NCI-H2196 (cell line): ENCODE measurements at regions not wholly inside any gene's neighbourhood (a gene's known extent, or its start where the extent isn't known, plus 50 kb on each side); places are given as distances from the start of the nearest gene placed in this dataset.

ENCODE experiments used
- DNase-seq: peaks from one replicate; lab custom pipeline; 2025; ENCODE audit not compliant: unreplicated experiment; lab: John Stamatoyannopoulos, UW

DNA sequence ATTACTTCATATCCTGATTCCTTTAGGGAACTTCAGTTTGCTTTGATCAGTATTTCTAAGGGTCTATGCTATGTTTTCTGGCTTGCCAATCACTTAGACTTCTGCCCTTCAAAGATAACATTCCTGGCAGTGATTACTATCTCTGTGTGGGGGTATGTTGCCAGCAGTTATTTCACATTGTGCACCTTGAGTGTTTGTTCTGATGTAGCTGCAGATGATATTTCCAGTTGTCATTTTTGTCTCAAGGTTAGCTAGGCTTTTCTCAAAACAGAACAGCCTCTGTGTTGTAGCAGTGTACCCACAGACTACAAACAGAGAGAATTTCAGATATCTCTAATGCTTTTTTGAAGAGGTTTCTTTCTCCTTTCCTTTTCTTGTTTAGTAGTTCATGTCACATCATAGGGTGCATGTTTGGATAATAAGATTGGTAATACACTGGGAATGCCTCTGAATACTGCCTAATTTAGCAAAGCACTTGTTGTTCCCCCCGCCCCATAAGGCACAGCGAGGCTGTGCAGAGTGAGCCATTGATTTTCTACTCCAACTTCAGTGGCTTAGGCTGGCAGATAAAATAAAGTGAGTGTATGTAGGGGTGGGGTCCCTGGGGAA, 134.7 kb upstream of the AGR3 start:
- no peak for DNase-seq

DNA sequence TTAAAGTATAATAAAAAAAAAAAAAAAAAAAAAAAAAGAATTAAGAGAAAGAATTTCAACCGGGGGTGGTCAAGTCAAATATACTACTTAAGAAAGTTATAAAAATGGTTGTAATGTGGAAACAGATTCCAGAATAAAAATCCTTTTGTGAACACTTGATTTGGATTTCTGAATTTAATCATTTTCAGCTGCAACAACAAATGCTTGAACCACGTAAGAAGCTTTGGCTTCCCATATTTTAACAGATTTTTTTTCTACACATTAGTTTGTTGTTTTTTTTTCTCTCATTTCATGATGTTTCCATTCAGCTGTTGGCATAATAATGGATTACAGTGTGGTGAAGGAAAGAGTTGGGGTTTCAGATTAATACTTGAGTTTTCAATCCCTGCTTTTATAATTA, 137.3 kb upstream of the AGR3 start:
- no peak for DNase-seq

DNA sequence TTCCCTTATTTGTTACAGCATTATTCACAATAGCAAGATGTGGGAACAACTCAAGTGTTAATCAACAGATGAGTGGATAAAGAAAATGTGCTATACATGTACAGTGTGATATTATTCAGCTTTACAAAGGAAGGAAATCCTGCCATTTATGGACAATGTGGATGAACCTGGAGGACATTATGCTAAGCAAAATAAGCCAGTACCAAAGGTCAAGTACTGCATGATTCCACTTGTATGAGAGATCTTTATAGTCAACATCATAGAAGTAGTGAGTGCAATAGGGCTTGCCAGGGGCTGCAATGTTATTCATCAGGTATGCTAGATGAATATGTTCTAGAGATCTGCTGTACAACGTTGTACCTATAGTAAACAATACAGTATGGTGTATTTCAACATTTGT, 138.5 kb upstream of the AGR3 start:
- no peak for DNase-seq

DNA sequence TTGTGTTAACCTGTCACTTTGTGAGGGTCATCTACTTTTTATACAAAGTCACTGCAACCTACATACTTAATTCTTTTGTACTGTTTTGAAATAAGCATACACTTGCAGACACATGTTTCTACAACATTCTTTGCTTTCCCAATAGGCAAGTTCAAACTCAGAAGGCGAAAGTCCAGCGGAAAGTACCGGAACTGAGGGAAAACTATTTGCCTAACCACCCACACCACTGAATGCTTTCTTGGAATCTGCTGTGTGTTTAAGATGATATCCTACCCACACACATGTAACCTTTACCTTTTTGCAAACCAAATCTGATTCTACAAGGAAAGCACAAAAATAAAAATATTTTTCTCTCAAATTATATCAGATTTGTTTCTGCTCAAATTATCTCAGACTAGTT, 139.4 kb upstream of the AGR3 start:
- no peak for DNase-seq

DNA sequence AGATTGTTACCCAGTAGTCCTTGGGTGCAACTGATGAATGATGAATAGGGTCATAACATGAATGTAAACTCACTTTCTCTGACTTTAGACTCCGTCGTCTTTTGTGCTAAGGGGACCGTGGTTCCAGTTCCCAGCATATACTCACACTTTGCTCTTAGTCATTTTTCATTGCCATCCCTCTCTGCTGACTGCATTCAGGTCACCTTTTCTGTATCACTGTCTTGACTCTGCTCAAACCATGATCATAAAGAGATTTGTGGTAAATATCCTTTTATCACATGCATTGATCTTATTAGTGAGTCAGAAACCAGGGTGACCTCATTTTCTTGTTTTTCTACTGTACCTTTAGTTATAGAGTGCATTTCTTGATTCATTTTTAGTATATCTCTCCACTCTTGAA, 141.1 kb upstream of the AGR3 start:
- no peak for DNase-seq

DNA sequence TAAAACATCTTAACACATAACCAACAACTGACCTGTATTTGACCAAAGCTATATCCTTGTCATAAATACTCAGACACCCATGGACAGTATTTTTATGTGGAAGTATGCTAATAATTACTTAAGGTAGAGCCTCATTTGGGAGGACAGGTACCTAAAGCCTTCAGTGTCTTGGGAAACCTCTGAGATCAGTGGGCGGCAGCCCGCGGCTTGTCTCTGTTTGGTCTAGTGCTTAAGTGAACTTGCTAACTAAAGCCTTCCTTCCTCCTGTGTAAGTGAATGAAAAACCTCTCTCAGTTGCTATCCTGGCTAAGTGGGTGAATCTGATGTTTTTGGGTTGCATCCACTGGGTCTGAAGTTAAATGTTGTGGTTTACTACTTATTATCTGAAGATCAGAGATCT, 144.5 kb upstream of the AGR3 start:
- no peak for DNase-seq

DNA sequence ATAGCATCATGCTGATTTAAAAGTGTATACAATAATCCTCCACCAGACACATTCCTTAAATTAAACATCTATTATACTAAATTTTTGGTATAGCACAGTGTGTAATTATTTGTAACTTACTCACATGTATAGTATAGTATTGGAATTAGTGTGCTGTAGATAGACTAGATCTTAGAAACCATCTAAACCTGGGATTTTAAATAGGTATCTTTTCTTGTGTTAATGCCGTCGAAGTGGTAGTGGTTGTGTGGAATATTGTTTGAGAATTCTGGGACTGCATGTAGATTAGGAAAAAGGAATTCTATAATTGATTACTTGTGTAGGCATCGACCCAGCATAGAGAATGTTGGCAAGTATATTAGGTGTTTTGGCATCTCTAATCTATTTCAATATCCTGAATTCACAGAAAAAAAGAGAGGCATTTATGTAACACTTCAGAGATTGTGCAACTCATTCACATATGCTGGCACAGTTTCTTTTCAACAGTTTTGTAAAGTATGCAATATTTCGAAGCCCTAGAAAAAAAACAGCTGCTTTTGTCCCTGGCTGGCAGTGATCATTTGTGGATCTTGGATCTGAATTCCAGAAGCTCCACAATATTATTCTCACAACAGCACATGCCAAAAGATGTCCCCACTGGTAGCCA, 145.5 kb upstream of the AGR3 start:
- DNase-seq = no peak

DNA sequence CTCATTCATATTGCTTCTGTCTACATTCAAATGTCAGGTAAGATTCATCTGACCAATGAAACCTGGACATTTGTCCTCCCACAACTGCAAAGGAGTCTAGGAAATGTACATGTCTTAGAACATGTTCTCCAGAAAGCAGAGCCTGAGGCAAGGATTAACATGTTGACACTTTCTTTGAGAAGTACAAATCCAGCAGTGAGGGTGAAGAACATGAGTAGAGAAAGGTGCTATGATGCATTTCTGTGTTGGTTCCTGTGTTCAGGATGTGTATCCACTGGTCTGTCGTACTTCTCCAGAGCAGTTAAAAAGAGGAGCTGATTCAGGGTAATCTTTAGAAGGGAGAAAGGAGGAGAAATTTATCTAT, 146.0 kb upstream of the AGR3 start:
- no peak for DNase-seq

DNA sequence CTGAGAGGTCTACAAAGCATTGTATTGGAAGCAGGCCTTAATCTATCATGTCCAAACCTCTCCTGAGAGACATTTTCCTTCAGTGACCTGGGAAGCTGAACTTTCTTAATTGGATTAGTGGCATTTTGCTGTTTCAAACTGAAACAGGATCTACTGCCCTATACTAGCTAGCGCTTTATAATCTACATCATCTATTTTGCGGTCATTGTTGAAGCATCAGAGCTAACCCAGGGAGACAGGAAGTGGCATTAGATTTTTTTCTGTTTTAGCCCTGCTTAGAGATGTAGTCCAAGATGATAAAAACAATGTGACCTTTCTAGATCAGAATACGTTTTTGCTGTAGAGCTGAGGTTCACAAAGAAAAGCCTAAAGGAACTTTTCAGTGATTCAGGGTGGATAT, 147.4 kb upstream of the AGR3 start:
- DNase-seq = no peak

DNA sequence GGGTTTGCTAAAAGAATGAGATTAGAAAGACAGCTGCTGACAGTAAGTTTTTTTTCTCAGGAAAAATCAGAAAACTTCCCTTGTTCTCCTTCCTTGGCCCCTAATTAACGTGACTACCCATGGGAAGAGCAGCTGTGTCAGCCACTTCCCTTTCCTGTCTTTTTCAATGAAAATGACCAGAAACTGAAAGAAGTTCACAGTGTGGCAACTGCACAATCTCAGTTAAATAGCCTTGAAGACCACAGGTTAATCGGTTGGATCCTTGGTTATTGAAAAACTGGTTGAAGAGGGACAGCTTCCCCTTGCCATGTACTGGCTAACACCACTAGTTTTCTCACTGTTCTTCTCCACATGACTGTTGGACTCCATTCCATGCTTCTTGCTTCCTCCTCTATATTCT, 148.8 kb upstream of the AGR3 start:
- DNase-seq = no peak

DNA sequence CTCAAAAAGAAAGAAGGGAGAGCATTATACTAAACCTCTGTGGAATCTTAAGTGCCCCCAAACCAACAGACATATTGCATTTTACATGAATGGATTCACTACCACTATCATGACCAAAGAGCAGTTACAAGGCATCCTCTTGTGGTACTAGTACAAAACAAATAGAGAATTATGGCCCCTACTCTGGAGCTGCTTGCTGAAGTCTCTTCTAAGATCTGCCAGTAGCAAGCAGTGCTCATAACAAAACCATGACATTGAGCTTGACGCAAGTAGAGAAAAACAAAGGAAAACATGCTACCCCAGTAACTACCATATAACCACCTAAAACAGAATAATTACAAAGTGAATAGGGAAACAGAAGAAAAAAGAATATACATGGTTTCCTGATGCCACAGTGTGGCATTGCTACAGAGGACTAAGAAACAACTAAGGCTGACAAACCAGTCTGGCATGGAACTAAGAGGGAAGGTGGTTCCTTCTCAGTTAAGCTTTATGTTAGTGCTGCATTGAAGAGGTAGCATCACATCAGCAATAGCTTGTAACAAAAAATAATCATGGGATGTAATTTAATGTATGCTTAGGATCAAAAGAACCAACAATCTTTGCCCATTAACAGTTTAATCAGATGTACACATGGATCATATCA, 150.2 kb upstream of the AGR3 start:
- DNase-seq = no peak

DNA sequence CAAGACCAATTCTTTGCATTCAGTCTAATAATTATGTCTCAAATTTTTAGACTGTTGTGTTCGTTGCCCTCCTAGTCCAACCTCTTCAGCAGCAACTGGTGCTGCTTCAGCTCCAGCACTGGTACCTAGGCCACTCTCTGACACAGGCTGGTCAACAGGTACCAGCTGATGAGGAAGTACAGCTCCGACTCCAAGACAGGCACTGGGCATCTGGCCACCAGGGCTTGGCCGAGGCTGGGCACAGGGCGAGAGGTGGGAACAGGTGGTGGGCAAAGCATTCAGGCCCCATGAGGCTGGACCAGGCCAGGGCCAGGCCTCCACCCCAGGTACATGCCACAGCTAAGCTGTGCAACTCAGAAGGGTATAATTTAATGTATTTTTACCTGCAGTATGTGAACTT, 151.5 kb upstream of the AGR3 start:
- no peak for DNase-seq

DNA sequence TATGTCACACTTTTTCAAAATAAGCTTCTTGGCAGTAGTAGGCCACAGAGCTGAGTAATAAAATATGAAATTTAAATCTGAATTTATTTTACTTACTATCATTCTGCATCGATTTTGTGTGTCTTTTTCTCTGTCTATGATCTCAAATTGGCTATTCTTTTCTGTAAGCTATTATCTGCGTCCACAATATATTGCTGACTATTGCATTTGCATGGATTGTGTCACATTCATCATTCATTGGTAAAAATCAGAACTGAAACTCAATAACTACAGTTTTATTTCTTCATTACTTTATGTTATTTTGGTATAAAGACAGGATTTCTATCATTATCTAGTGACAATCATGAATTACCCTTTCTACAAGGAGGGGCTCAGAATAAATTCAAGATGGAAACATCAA, 154.8 kb upstream of the AGR3 start:
- no peak for DNase-seq

DNA sequence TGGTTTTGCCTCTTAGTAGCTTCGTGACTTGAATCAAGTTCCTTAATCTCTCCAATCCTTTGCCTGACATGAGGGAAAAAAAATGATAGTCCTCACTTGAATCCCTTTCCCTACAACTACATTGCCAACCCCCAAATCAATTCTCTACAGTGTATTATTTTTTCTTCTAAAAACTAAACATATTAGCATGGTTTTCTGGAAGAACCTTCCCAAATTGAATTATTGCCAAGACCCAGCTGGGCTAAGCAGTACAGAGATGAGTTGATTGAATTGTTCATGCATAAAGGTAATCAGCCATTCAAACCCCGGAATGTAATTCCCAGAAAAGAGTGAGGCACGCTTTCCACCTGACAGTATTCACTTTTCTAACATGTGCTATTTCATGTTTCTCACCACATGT, 155.6 kb upstream of the AGR3 start:
- DNase-seq = no peak

DNA sequence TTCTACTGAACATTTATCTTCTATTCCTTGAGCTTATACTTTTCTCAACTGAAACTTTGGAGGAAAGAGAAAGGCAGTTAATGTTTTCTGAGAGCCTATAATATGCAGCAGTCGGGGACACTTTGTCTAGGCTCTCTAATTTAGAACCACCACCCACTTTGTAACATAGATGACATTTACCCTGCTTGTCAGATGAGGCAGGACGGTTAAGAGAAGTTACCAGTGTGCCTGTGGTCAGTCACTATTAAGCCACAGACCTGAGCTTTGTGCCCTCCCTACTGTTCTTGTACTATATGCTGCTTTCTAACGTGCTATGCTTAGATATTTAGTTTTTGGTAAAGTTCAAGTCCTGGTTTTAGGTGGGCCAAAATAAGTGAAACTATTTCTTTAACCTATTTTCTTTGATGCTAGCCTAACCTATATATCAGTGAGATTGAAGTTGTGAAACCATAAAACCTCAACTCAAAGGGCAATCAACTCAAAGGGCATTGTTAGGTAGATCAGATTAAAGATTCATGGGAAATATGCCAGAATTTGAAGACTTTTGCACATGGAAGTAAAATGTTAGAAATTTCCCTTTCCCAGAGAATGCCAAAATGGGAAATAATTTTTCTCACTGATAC, 156.5 kb upstream of the AGR3 start:
- no peak for DNase-seq

DNA sequence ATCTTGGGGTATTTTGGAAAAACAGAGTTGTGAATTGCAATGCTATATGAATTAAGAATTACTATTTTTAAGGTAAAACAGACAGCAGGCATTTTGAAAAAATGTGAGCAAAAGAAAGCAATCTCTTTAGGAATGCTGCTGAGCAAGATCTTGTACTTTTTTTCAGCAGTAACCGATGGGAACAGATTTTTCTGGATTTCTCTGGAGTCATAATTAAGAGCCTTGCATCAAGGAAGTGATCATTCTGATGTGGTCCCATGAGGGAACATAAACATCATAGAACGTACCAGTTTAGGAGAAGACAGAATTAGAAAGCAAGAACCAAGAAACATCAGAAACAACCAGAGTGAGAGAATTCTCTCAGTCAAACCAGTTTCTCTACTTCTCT, 157.0 kb upstream of the AGR3 start:
- DNase-seq = no peak

DNA sequence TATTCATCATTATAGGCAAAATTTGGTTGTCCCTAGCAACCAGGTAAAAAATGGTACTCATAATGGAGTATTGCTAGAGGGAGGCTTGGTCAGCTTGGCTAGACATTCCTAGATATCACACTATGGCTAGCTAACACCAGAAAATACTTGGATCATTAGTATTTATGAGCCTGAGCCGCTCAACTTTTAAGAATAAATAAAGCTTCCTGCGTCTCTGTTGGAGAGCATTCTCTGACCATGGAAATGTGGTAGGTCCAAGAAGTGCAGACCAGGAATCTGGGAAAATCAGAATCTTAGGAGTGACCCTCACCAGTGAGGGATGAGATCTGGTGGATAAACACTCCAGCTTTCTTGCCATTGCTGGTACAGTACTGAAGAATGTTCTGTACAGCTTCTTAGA, 157.6 kb upstream of the AGR3 start:
- DNase-seq = no peak

DNA sequence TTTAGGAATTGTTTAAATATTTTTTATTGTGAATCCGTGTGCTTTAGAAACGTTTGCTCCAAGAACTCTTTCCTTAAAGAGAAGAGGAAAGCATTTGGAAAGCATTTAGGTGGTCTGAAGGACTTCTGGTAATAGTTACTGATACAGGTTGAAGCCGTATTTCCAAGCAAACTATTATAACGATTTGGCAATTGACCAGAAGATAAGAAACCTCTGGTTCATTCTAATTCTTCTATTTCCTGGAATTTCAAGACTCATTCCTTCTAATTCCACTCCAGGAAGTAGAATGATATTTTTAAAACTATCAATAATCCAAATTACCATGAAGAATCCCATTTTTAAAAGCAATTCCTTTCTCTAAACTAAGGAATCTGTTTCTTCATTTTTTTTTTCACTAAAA, 158.9 kb upstream of the AGR3 start:
- DNase-seq = no peak

DNA sequence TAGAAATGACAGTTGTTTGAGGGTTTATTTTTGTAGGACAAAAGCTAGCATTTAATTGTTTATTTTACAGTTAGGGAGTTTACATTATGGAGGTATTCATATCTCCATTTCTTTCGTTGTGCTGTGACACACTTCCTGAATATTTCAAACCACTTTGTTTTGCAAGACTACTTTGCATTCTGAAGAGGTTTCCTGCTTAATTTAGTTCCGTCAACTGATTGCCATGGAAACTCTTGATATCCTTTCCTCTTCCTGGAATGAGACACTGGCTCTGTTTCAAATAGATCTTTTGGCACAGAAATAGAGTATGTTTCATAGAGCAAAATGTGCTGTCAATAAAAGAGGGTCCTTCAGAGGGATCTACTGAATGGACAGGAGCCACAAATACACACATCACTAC, 159.5 kb upstream of the AGR3 start:
- no peak for DNase-seq

DNA sequence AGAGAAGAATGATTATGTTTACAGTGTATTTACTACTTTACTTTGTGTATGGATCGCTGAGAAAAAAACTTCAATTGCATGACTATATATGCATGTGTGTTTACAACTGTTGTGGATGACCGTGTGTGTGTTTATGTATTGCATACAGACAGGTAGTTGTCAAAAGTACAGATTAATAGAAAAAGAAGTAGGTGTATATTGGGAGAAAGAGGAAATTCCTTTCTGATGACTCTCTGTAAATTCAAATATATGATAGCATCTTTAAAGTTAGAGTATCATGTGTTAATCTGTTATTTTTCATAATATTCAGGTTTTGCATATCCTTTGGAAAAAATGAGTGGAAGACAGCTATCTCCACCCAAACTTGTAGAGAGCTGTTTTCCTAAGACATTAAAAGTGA, 160.4 kb upstream of the AGR3 start:
- DNase-seq = no peak

DNA sequence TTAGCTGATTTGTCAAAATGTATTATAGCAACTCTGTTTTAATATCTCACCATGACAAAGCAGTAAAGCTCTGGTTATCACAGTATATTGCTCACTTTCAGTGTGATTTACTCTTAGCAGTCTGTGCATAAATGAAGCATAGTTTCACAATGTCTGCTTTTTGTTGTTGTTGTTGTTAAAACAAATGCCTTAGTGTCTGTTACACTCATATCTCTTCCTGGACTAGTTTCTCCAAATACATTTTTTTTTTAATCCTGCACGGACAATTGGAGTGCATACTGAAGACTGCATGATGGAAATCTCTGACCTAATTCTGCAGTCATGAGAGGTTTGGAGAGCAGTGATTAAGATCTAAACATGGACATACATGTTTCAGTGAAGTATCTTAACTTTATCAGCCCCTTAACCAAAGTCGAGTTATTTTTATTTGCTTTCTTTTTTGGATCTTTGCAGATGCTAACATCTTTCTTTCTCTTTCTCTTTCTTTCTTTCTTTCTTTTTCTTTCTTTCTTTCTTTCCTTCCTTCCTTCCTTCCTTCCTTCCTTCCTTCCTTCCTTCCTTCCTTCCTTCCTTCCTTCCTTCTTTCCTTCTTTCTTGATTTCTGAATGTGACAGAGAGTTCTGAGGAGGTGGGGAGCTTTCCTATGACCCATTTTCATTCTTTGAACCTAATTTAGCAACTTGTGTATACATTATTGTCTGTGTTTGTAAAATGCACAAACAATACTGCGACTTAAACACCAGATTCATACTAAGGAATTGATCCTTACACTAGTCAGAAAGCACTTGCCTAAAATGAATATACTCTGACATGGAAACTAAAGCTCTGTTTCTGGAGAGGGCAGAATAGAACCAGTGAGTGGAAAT, 161.5 kb upstream of the AGR3 start:
- DNase-seq = no peak

DNA sequence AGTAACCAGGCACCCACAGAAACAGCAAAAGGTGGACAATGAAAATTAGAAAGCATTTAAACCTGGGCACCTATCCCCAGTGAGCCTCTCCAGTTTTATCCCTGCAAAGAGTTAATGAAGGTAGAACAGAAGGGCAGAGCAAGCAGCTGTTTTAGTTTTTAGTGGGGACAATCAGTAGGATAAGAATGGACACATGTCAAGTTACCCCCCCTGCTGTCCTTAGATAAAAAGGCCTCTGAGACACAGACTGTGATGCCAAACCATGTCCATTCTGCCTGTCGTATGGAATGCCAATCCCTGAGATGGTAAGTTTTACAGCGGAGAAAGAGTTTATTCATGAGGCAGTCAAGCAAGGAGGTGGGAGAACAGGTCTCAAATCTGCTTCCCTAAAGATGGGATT, 162.6 kb upstream of the AGR3 start:
- no peak for DNase-seq
